ENCODE measurements at regions not wholly inside any gene's neighbourhood (a gene's known extent, or its start where the extent isn't known, plus 50 kb on each side); places are given as distances from the start of the nearest gene placed in this dataset.
"Not testable (repeated sequence)": the region's sequence is repeated elsewhere in the genome, so short reads cannot be mapped to it uniquely, and the experiment has no call there.

DNA sequence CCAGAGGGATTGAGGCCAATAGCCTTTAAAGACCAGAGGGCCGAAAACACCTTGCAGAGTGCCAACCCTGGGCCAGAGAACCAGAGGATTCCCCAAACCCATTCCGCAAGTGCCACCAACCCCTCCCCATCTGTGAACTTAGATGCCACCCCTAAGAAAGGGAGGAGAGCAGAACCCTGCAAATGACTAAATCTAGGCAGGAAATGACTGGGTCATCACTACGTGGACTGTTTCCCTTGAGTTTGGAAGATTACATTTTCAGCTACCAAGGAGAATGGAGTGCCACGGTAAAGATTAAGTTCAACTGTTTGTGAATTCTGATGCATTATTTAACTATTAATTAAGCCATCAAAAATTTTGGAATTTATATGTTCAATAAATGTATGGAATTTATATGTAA, 142.8 kb downstream of the ENC1 start:
- peak; percentile 11 for DNase-seq

DNA sequence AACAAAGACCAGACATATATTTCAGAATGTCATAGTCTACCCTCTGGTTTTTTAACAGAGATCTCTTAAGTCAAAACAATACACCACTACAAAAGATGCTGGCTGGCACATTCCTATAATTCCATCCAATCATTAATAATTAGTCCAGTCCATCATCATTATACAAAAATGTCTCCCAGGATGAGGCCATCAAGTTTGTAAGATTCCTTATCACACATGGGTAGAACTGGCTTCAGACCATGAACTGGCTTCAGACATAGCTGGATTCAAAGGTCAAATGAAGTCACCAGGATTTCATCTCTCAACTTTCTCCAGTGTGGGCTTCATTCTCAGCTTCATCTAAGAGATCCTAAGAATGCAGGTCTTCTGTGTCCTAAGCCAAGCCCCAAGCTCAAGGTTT, 147.1 kb downstream of the ENC1 start:
- DNase-seq, result peak; percentile 10

DNA sequence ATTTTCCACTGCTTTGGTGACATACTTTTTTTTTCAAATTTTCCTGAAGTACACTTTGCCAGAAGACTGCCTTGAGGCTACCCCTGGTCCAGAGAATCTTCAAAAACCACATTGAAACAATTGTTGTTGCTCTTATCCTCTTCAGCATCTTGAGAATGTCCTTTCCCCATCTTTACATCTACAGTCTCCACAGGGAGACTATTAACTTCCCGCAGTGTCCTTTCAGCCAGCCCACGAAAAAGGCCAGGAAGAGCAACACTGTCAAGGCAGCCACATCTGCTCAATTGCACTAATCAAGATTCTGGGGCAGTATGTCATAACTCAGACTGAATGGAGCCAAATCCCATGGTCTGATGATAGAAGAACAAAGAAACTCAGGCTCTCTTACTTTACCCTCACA, 148.3 kb downstream of the ENC1 start:
- DNase-seq, result no peak

DNA sequence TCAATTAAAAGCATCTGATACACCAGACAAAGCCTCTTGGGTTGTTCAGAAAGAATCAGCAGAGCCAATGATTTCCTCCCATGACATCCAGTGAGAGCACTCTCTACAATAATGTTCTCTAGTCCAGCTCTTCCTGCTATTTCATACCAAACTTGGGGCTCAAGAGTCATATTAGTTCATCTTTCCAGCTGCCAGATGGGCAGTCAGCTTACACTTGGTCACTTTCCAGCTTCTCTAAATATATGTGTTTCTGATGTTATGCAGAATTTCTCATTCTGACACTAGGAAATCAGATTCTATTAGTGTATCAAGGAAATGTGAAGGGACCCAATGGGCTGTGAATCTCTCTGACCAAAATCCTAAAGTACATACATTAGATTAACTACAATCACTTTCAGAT, 148.9 kb downstream of the ENC1 start:
- no peak for DNase-seq

DNA sequence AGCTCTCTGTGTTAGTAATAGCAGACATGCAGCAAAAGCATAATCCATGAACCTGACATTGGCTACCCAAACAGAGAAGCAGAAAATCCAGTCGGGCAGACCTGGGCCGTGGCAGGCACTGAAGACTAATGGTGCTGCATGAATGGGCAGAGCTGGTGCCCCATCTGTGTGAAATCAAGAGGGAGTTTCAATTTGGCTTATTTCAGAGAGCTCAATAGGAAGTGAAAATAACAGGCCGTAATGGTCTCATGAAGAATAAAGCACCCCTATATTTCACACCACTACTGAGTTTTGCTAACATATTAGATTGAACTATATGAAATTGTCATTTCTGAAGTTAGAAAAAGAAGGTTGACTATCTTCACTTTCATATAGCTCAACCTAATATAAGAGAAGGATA, 149.7 kb downstream of the ENC1 start:
- no peak for DNase-seq

DNA sequence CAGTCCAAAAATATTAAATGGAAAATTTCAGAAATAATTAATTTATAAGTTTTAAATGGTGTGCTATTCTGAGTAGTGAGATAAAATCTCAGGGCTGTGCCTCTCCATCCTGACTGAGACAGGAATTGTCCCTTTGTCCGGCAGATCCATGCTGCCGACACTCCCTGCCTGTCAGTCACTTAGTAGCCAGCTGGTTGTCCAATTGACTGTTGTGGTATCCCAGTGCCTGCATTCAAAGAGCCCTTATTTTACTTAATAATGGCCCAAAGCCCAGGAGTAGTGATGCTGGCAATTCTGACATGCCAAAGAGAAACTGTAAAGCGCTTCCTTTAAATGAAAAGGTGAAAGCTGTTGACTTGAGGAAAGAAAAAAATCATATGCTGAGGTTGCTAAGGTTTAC, 157.5 kb downstream of the ENC1 start:
- no peak for DNase-seq

DNA sequence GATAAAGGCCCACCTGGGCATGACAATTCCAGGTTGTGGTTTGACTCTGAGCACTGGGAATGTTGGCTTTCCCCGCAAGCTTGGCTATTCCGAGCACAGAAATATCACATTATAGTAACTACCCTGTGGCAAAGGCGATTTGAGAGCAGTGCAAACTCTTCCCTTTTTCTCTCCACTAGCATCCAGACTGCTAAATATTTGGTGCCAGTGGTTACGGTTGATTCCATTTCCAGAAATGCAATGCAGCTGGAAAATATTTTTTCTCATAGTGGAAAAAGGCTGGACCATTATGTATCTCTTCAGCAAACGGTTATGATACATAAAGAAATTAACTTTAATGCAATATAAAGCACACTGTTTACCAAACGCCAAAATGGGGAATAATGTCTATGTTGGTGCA, 158.0 kb downstream of the ENC1 start:
- no peak for DNase-seq

DNA sequence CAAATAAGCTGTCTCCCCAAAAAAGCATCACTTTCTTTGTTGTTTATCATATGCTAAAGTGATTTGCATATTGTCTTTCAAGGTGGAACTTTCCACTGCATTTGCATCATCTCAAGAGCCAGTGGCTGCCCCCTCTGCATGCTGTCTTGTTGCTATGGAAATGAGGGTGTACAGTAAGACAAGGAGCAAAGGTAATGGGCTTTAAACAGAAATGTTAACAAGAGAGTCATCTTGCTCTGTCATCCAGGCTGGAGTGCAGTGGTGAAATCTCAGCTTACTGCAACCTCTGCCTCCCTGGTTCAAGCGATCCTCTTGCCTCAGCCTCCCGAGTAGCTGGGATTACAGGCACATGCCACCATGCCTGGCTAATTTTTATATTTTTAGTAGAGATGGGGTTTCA, 159.2 kb downstream of the ENC1 start:
- not testable (repeated sequence) for DNase-seq

DNA sequence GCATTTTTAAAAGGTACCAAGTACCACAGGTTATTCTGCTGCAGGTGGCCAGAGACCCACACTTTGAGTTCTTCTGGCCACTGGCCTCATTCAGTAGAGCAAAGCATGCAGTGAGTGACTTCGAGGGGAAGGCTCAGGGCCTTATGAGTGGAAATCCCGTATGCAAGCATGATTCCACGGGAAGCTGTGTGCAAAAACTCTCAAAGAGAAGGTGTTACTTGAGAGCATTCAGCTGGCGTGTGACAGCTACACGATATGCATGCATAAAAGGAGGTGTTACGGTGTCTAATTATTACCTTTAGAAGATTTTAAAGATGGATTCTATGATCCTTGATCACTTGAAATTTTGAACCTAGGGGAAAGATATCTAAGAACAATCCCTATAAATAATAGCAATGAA, 160.3 kb downstream of the ENC1 start:
- DNase-seq, result no peak

DNA sequence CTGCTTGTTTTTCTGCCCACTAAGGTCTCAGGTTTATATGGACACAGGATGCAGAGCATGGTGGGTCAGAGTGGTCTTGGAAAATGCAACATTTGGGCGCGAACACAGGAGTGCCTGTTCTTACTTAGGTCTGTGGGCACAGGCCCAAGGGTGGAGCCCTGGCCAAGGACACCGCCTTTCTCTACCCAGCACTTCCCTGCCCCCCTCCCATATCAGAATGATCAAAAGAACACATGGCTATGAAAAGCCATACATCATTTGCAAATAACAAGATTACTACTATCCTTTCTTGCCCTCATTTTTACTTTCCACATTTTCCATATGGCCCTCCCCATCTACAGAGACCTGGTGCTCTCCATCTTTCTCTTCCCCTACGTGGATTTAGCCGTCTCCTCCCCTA, 162.2 kb downstream of the ENC1 start:
- no peak for DNase-seq

DNA sequence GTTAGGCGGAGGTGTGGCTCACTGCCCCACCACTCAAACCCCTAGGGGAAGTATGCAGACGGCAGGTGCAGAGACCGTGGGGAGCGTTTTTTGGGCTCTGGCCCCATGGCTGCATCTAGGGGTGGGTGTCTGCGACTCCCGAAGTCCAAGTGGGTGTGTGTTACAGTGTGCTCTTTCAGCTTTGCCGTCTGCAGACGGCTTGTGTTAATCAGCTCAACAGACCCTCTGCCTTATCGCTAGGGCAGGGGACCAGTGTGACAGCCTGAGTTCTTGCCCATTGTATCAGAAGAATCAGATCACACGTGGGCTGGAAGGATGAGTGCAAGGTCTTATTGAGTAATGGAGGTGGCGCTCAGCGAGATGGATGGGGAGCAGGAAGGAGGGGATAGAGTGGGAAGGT, 162.8 kb downstream of the ENC1 start:
- DNase-seq, result no peak

DNA sequence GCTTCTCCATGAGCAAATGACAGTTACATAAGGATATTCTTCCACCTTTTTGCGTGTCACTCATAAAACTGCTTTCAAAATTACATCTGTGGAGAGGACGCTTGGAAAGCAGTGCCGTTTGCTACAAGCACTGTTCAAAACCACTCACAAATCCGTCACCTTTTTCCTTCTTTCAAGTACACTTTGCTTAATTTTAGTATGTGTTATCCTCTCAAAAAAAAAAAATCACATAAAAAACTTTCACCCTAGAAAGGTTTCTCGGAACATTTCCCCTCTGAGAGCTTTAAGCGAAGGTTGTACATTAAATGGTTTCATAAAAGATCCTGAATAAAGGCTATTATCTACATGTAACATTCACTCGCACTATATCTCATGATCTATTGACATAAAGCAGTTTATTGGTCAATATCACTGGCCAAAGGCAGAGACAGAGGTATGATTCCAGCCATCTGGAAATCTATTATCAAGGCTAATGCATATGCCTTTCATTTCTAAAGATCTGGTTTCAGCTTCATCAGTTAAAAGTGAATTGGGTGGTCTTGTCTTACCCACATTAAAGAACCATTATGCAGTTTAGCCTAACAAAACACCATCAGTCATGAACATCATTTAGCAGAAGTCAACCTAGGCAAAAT, 163.6 kb downstream of the ENC1 start:
- DNase-seq, result no peak

DNA sequence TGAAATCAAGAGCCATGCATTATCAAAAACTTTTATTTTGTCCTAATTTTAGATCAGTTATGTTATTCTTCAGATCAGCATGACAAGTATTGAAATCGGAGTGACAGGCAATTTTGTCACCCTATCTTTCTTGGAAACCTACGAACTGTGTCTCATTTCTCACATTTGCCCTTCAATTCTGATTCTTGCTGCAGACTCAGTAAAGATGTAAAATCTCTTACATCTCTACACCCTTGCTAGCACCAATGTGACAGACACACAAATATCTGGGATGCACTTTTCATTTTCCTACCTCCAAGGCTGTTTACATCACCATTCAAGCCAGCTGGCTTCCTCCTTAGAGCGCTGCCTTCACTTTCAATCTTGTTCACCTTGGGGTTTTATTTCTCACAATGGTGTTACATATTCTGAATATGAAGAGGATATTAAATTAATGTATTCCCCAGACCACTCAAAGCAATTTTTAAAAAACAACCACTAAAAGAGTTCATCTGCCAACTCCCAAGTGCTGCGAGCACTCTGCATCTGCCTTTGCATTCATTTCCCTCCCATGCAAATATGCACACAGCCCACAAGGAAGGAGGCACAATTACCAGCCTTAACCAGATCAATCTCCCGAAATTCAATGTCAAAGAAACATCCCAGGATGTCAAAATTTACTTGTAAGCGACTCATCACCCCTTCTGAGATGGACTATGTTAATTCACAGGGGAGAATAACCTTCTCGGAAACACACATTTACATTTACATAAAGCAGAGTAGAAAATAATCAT, 164.3 kb downstream of the ENC1 start:
- no peak for DNase-seq

DNA sequence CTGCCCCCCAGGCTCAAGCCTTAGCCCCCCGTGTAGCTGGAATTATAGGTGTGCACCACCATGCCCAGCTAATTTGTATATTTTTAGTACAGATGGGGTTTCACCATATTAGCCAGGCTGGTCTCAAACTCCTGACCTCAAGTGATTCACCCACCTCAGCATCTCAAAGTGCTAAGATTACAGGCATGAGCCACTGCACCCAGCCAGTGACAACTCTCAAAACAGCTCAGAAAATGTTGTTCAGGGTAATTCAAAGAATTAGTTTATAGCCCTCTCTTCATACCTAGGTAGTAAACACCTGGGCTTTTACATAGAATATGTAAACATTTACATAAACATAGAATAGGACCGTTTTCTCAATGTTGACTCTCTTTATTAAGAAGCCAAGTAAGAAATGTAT, 168.7 kb downstream of the ENC1 start:
- DNase-seq, result no peak

DNA sequence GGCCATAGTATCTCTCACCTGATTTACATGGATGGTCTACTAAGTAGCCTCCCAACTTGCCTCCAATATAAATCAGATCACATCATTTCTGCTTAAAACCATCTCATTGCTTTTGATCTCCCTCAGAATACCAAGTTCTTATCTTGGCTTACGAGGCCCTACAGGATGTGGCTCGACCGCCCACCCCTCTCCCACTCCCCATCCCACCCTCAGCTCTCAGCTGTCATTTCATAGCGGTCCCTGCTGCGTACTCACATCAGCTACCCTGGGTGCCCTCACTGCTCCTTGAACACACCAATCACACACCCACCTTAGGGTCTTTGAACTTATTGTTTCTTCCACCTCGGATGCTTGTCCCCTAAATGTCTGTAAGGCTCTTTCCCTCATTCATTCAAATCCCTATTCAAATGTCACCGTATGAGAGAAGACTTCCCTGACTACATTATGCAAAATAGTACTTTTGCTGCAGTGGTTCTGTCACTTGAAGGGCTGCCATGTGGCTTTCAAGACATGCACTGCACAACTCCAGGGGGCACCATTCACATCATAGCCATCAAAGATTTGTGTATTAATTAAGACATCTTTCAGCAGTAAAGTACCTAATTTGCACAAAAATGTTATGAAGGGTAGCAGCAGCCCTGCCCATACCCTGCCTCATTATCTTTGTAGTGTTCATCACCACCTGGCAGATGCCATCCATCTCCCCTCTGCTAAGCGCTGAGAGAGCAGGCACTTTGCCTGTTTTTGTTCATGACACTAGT, 171.1 kb downstream of the ENC1 start:
- no peak for DNase-seq

DNA sequence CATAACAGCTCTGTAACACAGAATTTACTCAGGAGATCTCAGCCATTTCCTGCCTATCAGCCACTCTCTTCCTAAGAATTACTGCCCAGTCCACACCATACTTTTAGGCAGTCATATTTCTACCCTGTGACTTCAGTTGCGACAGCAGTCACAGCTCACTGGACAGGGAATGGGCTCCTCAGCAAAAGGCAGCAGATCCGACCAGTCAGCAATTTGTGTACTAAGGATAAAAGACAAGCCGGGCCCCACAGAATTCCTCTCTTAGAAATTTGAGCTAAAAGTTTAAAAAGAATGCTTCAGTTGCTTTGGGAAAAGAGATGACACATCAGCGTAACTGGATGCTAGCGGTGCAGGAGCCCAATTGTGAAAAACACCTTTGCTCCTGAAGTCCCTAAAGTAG, 172.1 kb downstream of the ENC1 start:
- DNase-seq, result no peak

DNA sequence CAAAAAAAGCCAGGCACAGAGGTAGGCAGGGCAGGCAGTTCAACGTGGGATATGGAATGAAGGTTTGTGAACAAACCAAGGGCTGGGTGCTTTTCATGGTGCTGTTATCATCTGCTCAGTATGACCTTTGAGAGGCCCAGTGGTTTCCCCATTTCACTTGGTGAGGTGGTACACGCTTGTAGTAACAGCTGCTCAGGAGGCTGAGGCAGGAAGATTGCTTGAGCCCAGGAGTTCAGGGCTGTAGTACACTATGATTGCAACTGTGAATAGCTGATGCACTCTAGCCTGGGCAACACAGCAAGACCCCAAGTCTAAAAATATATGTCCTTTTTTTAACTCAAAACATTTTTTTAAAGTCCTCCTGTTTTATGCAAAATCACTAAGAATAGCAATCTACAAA, 174.8 kb downstream of the ENC1 start:
- no peak for DNase-seq

DNA sequence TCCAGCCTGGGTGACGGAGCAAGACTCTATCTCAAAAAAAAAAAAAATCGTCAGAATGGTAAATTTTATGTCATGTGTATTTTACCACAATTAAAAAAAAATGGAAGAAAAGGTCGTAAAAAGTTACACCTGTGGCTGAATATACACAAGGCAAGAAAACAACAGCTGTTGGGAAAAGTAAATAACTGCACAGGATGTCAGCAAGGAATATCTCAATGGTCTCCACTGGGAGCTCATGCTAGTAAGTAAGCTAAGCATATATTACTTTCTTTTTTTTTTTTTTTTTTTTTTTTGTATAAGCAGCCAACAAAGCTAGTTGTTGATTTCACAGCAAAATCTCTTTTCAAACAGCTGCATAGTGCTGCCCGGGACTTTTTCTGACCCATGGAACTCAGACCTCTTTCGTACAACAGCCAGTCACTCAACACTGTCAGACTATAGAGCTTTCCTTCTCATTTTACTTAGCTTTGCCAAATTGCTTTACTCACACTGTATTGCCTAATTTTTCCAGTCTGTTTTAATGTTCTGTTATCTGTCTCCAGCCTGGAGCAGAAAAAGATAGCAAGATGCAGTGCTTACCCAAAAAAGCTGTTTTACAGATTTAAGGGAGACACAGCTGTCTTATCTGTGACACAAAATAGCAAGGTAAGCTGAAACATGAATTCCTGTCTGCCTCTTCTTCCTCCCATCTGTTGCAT, 175.9 kb downstream of the ENC1 start:
- peak; percentile 42 for DNase-seq

DNA sequence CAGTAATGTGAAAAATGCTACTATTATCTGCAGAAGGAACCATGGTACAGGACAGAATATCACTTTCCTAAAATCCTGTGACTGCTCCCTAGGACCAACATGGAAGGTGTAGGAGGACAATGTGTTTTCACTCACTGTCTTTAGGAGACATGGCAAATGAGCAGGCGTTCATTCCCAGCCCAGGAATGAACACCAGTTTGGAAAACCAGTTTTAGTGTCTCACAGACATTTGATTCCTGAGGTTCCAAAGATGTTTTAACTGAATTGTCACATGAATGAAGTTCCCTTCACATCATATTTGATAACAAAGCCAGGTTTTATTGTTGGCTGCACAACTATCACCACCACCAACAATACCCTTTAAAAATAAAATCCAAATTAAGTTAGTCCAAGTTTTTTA, 178.2 kb downstream of the ENC1 start:
- no peak for DNase-seq

DNA sequence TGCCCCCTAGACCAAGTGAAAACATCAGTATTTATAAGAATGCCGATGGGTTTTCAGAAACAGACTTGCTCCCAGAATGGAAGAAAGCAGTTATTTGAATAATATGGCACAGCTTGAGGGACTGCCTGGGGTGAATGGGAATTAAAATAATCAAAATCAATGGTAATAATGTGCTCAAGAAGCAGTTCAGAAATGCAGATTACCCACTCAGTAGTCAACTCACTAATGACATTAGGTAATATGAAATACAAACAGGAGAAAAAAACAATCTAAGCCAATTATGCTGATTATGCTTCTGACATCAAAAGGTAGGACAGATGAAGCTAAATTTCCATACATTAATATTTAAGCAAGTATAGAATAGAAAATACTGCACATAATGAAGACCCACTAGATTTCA, 179.3 kb downstream of the ENC1 start:
- DNase-seq, result no peak

DNA sequence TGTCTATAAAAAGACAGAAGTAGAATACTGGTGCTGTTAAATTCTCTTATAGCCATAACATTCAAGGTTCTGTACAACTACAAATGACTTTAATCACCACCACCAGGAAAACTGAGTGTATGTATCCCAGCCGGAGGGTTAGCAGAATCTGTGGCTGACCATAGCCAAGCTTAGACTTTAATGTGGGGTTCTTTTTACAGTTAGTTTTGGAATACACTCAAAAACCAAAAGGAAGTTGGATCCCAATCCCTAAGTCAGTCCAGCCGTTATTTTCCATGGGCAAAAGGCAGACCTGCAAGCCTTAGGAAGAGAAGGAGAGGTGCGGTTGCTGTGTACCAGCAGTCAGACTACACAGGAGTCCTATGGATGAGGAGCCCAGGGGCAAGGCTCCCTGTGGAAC, 179.8 kb downstream of the ENC1 start:
- DNase-seq, result no peak

DNA sequence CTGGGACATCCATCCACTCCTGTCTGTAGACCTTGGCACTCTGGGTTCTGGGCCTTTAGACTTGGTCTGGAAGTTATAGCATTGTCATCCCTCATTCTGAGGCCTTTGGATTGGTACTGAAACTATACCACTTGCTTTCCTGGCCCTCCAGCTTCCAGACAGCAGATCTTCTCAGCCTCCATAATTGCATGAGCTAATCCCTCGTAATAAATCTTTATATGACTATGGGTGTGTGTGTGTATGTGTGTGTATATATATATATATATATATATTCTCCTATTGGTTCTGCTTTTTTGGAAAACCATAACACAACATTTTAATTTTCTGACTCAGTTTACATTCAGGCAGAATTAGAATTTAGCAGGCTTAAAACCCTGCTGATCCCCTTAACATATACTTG, 180.5 kb downstream of the ENC1 start:
- DNase-seq, result no peak

DNA sequence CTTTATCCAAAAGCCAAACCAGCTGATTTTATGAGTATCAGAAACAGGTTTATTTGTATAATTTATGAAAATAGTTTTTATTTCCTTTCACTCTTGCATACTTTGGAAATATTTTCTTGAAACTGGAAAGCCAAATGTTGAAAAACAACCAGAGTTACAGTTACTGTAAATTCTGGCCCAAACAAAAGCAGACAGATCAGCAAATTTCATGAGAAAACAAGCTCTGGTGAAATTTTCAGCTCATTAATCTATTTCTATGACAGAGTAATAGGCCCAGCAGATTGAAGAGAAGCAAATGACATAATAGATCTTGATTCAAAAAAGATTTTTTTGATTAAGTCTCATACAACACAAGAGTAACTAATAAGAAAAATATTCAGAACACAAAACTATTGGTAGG, 182.7 kb downstream of the ENC1 start:
- no peak for DNase-seq
